HG02970 (cell line): ENCODE measurements at regions not wholly inside any gene's neighbourhood (a gene's known extent, or its start where the extent isn't known, plus 50 kb on each side); places are given as distances from the start of the nearest gene placed in this dataset.

Experiments used
- ATAC-seq: cut with Tn5 transposase; IDR thresholded peaks from one replicate; pipeline ENCODE4 v1.9.1; 2021; ENCODE audit warnings: mild to moderate bottlenecking, moderate library complexity, moderate number of reproducible peaks; ENCODE audit not compliant: unreplicated experiment, low FRiP score

GRCh38 chr5:125150041-125150669, 403.7 kb upstream of the ZNF608 start:
- ATAC-seq: no peak

- no peak for ATAC-seq
These were observed 404.9 kb upstream of the ZNF608 start for GRCh38 chr5:125151150-125151900.

GRCh38 chr5:125152044-125152443, 405.6 kb upstream of the ZNF608 start:
- no peak for ATAC-seq

GRCh38 chr5:125152461-125153189, 406.2 kb upstream of the ZNF608 start:
- no peak for ATAC-seq

GRCh38 chr5:125153231-125153630, 406.8 kb upstream of the ZNF608 start:
- no peak for ATAC-seq

- ATAC-seq: no peak
These were observed 408.1 kb upstream of the ZNF608 start for GRCh38 chr5:125154301-125155110.

- no peak for ATAC-seq
These were observed 414.5 kb upstream of the ZNF608 start for GRCh38 chr5:125160787-125161502.

GRCh38 chr5:125162714-125163113, 416.3 kb upstream of the ZNF608 start:
- no peak for ATAC-seq

- ATAC-seq: no peak
These were observed 423.0 kb upstream of the ZNF608 start for GRCh38 chr5:125169396-125169795.

GRCh38 chr5:125171641-125172040, 425.2 kb upstream of the ZNF608 start:
- no peak for ATAC-seq

GRCh38 chr5:125175348-125176004, 429.0 kb upstream of the ZNF608 start:
- ATAC-seq: no peak

GRCh38 chr5:125176005-125176390, 429.6 kb upstream of the ZNF608 start:
- no peak for ATAC-seq

GRCh38 chr5:125177340-125177739, 430.9 kb upstream of the ZNF608 start:
- ATAC-seq: no peak

GRCh38 chr5:125179612-125180011, 433.2 kb upstream of the ZNF608 start:
- no peak for ATAC-seq

- ATAC-seq: no peak
These were observed 433.9 kb upstream of the ZNF608 start for GRCh38 chr5:125180231-125180829.

- ATAC-seq: no peak
These were observed 434.7 kb upstream of the ZNF608 start for GRCh38 chr5:125181159-125181558.

GRCh38 chr5:125181955-125182354, 435.5 kb upstream of the ZNF608 start:
- ATAC-seq: no peak

GRCh38 chr5:125185740-125186139, 439.3 kb upstream of the ZNF608 start:
- ATAC-seq: no peak

- no peak for ATAC-seq
These were observed 440.5 kb upstream of the ZNF608 start for GRCh38 chr5:125186911-125187375.
